T1000 (cell line): ENCODE measurements at regions not wholly inside any gene's neighbourhood (a gene's known extent, or its start where the extent isn't known, plus 50 kb on each side); places are given as distances from the start of the nearest gene placed in this dataset.

Experiments used
- DNase-seq: peaks from one replicate; lab custom pipeline; 2025; ENCODE audit warnings: mixed read lengths; lab: John Stamatoyannopoulos, UW

DNA sequence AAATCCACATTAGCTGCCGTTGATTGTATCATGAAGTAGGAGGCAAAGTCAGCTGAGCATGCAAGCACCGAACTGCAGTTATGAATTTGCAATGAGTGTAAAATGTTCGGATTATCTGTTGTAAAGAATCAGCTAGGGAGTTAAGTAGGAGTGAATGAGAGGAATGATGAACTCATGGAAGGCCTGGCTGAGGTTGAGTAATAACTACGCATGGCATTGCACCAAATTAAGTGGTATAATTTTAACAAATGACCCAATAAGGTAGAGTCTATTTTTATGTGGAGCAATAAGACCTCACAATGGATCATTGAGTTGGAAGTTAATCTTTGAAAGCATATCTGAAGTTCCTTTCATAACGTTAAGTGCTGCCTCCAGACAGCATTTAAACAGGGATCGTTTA is 288.2 kb upstream of the CHST9 start:
- DNase-seq, result no peak

DNA sequence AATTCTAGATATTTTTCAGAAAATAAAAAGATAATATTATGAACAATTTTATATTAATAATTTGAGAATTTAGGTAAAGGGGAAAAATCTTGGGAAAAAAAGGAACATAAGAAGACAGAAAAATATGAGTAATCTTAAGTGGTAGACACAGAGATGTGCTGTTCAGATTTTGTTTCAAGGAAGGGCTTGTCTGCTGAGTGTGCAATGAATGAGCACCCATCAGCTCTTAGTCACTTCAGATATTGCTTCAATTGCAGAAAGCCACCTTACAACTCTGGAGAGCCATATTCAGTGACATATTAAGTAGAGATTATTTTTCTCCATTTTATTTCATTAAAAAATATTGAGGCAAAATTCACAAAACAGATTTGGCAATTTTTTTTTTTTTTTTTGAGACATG is 282.0 kb upstream of the CHST9 start:
- no peak for DNase-seq

DNA sequence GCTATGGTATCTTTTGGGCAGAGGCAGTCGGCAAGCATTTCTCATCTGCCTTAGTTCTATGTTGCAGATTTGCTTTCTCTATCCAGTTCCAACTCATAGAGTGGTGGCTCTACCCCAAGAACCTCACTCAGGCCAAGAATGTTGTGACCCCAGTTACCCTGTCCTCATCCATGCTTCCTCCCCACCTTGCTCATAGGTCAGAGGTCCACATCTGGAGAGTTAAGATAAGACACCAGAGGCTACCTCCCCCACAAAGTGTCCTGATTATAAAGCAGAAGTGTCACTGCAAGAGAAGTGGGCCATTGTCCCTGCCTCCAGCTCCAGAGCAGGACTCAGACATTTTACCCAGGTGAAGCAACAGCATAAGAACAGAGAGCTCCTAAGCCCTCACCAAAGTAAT is 276.8 kb upstream of the CHST9 start:
- DNase-seq, result no peak

DNA sequence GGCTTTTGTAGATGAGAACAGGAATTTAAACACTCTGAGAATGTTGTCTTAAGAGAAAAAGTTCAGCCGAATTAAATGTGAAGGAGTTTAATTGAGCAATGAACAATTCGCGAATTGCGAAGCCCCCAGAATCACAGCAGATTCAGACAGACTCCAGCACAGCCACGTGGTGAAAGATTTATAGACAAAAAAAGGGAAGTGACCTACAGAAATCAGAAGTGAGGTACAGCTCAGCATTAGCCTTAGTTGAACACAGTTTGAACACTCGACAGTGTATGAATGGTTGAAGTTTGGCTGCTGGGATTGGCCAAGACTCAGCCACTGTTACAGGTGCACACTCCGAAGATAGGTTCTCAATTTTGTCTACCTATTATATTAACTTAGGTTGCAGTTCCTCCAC is 264.0 kb upstream of the CHST9 start:
- DNase-seq, result no peak

DNA sequence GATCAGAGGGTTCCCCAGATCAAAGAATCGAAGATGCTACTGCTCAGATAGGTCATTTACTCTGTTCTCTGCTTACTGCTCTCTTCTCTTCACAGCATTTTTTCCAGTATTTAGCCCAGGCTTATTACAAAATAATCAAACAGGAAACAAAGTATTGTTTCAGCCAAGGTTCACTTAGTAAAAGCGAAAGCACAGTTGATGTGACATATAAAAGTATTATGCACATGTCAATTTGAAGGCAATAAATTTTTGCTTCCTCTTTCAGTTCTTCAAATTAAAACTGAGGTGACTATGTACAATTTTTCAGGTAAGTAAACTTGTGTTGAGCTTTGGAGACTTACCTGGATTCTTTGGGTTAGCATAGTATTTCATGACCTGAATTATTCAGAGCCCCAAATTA is 262.8 kb upstream of the CHST9 start:
- DNase-seq, result no peak

DNA sequence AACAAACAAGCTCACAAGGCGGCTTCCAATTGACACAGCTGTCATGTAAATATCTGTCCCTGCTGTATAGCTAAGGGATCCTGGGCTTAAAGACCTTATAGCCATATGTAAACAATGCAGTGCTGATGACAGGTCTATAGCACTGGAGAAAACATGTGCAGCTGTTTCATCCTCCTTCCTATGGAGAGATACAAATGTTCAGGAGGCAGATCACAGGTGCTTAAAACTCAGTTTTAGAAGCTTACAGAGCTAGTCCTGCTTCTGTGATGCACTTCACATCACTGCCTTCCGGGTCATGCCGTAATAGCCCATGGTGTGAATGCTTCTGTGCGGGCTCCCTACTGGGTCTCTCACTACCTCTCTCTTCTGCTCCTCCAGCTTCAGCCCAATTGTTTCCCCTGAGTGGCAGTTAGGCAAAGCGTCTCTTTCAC is 262.4 kb upstream of the CHST9 start:
- DNase-seq, result no peak

DNA sequence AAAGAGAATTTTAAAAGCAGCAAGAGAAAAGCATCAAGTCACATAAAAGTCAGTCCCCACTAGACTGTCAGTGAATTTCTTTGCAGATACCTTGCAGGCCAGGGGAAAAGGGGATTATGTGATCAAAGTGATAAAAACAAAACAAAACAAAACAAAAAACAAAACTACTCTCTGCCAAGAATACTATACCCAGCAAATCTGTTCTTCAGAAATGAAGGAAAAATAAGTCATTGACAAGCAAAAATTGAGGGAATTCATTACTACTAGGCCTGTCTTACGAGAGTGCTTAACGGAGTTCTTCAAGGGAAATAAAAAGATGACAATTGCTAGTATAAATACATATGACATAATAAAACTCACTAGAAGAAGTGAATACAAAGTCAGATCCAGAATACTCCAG is 245.5 kb upstream of the CHST9 start:
- no peak for DNase-seq

DNA sequence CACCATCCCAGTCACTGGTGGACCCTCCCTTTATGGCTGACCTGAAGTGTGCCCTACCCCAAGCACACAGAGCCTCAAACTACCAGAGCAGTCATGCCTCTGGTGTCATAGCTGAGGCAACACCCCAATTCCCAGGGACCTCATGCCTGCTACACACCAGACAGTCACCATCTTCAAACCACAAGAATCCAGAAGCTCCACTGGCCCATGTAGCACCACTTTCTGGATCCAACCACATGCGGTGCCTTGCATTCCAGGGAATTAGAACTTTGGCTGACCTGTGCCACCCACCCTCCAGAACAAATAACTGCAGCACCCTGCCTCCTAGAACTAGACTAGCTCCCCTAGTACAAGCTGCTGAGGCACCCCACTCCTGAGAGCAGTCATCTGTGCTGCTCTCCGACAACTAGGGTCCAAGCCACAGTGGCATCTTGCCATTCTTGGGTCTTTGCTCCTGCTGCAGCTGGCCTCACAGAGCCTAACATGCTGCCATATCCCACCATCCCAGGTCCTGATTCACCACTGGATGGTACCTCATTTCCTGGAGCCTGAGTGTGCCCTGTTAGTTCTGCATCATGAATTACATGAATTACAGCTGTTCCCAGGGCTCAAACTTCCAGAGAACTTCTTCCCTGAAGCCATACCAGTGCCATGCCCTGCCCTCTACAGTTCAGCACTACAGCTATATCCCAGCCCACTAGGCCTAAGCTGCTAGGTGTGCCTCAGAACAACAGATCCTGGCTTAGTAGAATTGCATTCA is 243.8 kb upstream of the CHST9 start:
- no peak for DNase-seq

DNA sequence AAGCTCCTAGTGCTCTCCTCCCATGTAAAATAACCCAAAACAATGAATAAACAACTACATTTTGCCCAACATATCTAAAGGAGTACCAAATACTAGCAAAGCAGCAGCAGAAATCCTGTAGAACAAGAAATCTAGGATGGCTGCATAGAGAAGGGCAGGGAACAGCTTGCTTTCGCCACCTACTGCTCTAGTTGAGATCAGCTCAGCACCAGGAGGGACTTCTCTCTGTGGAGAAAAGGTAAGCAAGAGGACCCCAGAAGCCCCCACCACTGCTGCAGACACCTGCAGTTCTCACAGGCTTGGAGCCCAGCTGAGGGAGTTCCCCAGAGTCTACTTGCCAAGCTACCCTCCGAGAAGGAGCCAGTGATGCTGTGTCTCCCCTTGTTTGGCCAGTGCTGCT is 243.0 kb upstream of the CHST9 start:
- no peak for DNase-seq

DNA sequence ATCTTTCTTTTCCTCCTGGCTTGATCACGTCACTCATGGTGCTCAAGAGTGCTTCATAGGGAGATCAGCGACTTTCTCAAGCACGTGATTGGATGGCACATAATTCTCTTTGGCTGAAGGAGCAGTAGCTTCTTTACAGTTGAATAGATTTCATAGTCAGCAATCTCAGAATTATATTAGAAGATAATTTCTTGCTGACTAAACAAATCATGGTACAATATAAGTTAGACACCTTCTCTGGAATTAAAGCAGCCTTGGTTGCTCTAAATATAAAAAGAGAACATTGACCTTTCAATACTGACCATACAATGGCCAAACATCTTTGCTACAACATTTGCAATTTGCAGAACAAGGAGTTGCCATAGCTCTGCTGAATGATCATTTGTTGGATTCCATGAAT is 238.5 kb upstream of the CHST9 start:
- no peak for DNase-seq

DNA sequence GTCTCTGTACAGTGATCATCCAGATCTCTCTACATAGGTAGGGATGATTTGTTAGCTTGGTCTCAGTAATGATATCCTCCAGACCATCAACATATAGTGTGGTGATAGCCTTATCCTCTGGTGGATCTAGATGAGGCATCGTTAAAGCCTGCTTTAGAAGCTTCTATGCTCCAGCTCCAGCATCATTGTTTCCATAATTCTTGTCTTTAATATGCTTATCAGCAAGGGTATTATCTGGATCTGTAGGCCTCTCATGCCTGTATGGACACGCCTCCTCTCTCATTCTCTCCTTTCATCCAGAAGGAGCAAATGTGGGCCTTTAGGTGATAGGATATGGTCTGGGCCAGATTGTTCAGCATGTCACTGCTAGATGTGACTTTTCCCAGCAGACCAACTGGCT is 234.5 kb upstream of the CHST9 start:
- DNase-seq, result no peak

DNA sequence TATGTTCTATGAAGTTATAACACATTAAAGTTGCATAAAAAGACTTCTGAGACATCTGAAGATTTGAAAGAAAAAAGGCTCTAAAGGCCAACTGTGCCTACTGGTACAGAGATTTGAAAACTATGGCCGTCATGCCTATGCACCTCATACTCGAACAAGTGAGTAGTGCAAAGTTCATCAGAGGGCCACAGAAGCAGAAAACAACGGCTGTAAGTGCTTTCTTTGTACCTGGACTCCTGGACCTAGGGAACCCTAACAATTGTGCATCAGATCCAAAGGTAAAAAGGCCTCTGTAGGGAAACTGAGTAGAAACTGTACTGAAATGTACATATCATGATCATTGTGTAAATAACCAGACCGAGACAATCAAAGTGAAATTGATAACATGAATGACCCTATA is 230.4 kb upstream of the CHST9 start:
- DNase-seq, result no peak

DNA sequence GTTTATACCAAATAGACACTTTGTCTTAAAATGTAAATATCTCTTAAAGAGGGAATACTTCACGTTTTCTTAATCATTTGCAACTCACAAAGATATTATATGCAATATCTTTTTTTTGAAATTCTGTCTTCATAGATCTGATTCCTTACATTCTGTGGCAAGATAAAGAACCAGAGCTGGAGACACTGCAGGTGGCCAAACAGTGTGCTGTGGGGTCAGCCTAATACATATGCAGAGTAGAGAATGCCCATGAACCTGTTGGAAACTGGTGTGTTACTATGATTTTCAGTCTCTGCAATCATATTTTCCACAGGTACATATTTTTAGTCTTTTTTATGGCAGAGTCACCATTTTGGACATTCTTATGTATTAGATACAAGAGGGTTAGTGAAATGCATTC is 229.6 kb upstream of the CHST9 start:
- no peak for DNase-seq

DNA sequence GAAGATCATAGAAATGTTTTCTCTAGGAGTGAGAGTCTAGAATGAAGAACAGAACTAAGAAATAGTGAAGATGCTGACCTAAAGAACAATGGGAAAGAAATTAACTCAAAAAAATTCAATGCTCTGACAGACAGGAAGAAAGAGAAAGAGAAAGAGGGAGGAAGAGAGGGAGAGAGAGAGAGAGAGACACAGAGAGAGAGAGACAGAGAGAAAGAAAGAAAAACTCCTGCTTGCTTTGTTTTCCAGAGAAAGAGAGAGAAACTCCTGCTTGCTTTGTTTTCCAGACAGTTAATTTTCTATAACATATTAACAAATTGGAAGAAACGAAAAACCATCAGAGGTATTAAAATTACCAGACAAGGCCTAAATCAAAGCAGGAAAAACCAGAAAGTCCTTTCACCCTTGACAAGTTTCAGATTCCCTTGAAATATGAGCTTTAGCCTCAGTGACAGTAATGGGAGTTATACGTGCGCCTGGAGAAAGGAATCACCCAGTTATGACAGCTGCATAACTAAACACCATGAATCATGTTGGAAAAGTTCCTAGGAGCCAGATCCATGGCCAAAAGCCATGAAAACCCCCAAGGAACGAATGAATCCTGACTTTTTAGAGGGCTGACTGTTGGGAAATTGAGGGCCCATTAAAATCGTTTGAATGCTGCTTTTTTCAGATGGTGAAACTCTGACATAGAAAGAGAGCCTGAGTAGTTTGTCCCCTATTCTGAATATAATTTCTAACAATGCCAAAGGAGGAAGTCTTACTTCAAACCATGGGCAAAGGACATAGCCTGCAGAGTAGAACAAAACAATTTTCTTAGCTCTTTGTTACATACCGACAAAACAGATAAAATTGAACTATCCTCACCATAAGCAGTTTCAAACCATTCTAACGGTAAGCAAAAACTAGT is 228.6 kb upstream of the CHST9 start:
- DNase-seq, result peak; percentile 28

DNA sequence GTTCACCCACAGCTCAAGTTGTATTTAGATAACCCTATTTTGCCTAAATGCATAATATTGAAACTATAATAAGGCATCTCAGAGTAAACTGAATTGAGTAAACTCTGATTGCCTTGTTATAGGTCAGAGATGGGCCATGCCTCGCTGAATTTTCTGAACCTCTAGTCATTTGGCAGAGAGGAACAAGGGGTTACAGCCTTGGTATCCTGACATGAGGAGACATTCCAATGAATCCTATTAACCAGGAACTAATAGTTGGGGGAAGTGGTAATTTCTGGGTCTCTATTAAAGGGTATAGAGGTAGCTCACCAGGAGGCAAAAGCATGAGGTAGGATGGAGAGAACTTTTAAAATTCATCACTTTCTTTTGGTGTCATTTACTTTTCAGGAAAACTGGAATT is 227.4 kb upstream of the CHST9 start:
- no peak for DNase-seq

DNA sequence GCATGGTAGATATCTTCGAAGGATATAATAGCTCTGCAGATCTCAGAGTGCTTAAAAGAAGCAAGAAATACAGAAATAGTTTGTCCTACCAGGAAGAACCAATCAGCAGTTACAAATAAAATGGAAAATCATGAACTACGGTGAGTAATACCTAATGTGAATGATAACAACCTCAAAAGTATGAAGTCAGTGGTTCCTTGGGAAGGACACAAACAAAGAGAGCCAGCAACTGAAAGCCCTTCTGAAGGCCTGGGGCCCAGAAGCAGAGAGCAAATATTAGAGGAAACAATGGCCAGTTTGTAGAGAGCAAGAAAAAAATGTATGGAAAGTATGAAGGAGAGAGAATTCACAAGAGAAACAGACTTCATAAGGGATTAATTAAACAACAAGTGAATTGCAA is 226.8 kb upstream of the CHST9 start:
- no peak for DNase-seq

DNA sequence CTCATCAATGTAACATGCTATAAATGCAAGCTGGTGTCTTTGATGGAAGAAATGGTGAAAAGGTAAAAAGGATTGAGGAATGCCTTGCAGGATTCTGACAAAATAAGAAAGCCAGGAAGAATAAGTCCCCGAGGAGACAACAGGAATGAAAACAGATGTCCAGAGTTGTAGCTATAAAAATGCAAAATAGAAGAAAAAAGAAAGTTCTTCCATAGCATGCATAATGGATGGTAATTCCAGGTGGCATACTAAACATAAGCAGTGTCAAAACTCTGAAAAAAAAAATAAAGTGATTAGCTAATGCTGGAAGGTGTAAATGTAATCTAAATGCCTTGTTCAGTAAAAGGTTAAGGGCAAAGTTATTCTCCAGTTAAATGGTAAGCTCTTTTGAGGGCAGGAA is 225.9 kb upstream of the CHST9 start:
- DNase-seq, result no peak

DNA sequence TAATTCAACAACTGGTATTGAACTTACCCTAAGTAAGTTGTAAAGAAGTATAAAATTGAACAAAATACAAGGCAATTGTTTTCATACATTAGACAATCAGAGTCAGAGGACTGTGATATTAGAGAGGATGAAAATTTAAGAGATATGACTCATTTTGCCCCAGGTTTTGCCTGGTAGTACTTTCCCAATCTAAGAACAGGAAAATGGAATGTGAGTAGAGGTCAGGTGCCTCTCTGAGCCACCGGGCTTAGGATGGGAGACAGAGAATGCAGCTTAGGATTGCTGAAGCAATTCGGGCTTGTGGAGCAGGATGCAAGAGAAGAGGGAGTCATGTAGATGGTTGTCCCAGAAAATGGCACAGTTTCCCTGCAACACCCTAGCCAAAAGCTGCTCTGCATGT is 219.7 kb upstream of the CHST9 start:
- no peak for DNase-seq

DNA sequence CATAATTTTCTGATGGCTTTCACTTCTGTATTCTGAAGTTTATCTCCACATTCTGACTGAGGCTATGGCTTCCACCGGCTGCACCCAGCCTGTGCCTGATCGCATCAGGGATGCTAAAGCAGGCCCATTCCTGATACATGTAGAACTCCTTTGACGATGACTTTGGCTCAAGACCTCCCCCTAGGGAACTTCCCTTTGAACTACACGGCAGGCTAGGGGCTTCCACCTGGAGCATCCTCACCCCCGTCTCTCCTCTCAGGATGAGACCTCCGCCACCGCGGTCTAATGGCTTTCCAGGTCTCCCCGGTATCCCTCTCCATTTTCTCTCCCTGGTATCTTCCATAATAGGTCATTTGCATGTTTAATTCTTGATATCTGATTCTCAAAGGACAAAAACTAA is 214.9 kb upstream of the CHST9 start:
- DNase-seq, result no peak

DNA sequence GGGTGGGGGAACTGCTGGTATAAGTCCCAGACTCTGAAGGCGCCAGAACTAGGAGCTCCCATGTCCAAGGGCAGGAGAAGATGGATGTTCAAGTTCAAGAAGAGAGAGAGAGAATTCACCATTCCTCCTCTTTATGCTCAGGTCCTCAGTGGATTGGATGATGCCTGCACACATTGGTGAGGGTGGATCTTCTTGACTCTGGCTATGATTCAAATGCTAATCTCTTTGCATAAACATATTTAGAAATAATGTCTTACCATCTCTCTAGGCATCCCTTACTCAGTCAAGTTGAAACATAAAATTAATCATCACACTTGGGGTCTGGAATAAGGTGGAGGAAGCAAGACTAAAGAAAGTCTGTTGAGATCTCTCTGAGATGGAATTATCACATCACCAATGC is 210.6 kb upstream of the CHST9 start:
- no peak for DNase-seq

DNA sequence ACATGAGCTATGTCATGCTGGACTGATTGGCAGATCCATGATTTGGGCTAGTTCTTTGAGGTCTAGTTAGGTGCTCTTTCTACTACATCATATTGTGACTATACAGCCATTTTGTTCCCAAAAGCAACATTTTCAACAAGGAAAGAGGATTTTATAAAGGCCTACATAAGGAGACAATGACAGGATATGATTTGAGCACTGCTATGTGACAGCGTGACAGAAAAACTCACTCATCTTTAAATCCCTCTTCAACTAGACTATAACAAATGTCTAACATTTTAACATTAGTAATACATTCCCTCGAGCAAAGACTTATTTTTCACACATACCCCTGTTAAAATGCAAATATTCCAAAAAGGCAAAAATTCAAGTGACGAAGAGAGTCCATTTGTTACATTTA is 209.6 kb upstream of the CHST9 start:
- DNase-seq, result no peak

DNA sequence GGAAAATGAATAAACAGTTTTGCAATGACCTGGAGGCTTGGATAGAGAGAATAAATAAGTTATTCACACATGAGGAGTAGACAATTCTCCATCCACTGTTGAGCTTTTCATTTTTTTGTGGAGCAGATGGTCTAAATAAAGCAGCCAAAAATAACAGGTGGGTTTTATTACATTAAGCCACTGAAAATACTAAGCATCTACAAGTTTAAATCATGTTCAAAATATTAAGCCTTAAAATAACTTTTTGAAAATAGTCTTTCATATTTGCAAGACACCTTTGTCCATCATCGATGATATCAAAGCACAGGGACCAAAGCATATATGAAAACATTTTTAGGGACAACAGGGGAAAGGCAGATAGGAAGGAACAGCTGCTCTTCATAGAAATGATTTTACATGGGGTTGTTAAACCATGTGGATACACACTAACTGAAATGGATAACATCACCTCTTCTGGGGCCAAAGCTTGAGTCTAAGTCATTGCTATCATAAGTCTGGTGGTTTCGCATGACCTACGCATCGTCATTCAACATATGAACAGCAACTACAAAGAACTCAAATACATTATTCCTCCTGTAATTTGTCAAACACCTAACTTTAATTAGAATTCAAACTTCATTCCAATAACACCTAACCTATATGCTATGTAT is 197.6 kb upstream of the CHST9 start:
- DNase-seq, result no peak
